IPS DF 4.7 (cell line): ENCODE measurements at regions not wholly inside any gene's neighbourhood (a gene's known extent, or its start where the extent isn't known, plus 50 kb on each side); places are given as distances from the start of the nearest gene placed in this dataset.

Experiments used
- DNase-seq: peaks from one replicate; pipeline ENCODE4 v3.0.0-alpha.2; 2013; ENCODE audit warnings: low spot score; ENCODE audit errors: extremely low read depth

DNA sequence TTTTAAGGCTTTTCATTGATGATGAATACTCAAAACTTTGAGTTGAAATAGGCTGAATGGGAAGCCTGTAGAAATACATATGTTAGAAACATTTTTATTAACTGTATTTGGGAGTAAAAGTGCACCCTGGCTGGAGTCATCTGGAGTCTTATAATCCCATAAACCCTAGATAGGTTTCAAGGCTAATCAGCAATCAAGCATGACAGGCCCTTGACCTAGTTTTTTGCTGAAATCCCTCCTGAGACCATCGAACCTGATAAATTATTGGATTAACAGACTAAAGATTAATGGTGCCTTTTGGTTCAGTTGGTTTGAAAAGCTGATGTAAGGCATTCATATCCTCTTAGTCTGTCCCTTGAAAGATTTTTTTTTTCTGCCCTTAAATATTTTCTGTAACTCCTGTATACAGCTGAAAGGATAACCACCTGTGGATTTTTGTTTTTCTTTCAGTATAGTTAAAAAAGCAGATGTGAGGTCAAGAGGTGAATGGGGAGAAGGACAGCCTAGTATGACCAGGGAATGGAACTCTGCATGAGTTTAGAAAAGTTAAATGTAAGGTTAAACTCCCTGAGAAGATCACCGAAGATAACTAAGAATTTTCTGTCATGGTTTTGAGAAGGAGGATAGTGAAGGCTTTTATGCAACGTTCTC lies 69.4 kb upstream of the STXBP5L start:
- no peak for DNase-seq

DNA sequence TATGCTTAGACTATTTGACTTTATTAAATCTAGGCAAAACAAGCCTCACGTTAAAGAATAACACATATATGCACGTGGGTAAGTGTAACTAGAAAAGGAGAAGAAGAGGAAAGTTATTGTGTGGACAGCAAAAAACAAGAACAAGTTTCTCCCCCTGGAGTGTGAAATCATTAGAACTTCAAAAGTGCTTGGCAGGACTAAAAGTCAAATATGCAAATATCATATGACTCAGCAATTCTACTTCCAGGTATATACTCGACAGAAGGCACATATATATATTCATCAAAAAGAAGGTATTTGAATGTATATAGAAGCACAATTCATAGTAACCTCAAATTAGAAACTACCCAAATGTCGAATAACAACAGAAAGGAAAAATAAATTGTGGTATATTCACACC lies 68.9 kb upstream of the STXBP5L start:
- no peak for DNase-seq

DNA sequence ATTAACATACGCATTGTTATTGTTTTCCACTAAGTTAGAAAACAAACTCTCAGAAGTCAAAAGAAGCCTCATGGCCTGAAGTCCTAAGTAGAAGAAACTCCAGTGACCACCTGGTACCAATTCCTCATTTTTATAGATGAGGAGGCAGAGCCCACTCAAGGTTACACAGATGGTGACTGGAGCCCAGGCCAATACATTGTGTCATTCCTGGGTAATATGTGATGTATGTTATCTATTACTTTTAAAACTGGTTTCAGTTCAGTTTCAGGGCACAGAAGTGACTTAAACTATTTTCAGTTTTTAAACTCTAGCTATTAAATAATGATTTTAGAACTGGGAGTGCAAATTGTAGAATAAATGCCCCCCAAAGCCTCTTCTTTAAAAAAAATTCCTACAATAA lies 66.7 kb upstream of the STXBP5L start:
- no peak for DNase-seq

DNA sequence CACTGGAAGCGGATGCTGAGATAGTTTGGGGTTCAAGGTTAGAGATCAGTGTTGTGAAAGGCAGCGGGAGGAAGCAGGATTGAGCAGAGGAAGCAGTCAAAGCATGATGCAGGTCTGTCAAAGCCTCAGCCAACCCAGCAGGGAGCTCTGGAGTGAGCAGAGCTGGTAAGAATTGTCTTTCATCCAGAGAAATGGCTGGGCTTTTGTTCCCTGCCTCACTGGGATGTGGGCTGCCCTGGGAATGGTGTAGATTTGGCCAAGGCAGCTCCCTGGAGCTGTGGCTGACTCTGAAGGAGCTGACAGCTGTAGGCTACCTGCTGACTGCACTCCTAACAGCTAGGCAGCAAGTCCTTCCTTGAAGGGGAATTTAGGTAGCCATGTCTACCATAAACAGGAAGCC lies 61.9 kb upstream of the STXBP5L start:
- DNase-seq, result peak; percentile 19

DNA sequence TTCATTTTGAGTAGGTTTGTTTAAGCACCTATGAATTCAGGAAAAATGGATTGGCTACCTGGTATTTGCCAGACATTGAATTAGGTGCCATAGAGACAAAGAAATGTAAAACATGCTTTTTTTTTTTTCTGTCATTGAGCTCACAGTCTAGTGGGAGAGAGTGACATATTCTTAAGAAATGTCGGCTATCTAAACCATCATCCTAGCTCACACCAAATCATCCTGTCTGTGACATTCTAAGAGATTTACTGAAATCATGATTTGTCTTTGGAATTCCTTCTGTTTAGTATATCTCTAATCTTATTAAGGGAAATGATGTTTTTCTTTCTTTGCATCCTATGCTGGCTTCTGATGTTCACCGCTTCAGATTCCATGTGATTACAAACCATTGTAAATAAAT lies 59.5 kb upstream of the STXBP5L start:
- DNase-seq, result no peak

DNA sequence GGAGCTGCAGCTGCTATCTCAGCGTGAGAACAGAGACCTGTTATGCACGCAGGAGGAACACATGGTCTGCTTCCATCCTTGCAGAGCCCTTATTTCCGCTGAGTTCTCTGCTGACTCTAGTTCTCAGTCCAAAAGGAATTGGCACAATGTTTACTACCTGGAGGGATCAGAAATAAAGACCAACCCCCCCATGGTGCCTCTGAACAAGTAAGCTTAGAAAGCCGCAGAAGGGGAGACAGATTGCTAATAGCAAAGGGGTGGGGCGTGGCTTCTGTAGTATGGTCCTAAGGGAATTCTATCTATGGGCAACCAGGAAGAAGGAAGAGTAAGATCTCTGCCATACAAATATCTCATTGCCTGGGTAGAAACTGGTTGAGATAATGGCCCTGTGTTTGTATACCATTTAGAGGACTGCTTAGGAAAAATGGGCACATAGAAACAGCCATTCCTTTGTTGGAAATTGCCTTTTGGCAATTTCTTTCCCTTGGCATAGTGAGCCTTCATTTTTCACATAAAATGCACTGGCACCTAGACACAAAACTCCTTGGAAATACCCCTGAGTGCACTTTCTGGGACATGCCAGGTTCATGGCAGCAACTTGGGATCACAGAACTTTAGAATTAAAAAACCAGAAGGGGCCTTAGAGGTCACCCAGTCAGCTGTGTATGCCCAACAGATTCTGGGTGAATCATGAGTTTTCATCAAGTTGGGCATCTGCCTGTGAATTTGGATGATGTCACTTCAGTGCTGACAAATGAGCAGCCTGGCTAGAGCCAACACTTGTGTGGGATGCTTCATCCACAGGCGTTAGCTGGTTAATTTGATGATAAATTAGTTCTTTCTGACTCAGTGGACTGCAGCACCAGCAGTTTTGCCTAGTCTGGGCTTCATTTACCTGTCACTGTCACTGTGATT lies 57.4 kb upstream of the STXBP5L start:
- no peak for DNase-seq

DNA sequence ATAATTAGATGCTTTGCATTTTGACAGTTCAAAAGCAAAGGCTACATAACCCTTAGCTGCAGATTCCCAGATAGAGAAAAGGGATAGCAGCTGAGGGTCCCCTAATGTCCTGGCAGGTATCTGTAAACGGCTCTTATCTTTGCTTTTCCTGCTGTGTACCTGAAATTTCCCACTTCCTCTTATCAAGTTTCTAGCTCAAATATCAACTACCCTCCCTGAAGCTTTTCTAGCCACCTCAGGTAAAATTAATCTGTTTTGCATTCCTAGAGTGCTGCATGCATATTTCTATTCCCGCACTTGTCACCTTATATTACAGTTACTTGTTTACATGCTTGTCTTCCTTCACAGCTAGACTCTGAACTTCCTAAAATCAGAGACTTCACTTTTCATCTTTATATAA lies 55.6 kb upstream of the STXBP5L start:
- no peak for DNase-seq

DNA sequence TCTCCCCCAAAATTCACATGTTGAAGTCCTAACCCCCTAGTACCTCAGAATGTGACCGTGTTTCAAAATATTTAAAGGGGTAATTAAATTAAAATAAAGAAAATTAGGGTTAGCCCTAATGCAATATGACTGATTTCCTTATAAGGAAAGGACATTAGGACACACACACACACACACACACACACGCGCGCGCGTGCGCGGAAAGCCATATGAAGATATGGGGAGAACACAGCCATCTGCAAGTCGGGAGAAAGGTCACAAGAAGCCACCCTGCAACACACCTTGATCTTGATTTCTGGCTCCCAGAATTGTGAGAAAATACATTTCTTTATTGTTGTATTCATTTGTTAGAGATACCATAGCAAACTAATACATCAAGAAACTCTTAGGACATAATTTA lies 54.6 kb upstream of the STXBP5L start:
- no peak for DNase-seq

DNA sequence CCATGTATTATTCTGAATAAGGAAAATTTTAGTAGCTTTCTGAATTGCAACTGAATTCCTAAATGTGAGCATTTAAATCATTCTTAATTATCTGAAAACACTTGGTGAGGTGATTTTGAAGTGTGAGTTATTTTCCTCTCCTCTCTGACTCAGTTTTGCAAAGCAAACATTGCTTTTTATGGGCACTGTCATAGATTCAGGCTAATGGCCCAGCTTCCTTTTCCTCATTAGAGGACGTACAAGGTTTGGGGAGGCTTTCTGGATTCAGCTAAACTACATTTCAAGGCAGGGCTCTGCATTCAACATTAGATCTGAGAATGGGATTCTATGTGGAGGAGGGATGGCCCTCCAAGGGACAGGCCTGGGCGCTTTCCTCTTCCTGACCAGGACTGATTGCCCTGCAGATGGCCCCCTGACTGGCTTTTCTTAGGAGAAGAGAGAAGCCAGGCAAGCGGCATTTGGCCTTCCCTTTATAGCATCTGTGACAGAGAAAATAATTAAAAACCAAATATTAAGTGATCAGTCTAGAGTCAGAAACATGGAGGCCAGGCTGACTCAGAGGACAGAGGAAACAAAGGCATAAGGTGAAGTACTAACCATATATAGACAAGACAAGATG lies 53.0 kb upstream of the STXBP5L start:
- DNase-seq, result no peak

DNA sequence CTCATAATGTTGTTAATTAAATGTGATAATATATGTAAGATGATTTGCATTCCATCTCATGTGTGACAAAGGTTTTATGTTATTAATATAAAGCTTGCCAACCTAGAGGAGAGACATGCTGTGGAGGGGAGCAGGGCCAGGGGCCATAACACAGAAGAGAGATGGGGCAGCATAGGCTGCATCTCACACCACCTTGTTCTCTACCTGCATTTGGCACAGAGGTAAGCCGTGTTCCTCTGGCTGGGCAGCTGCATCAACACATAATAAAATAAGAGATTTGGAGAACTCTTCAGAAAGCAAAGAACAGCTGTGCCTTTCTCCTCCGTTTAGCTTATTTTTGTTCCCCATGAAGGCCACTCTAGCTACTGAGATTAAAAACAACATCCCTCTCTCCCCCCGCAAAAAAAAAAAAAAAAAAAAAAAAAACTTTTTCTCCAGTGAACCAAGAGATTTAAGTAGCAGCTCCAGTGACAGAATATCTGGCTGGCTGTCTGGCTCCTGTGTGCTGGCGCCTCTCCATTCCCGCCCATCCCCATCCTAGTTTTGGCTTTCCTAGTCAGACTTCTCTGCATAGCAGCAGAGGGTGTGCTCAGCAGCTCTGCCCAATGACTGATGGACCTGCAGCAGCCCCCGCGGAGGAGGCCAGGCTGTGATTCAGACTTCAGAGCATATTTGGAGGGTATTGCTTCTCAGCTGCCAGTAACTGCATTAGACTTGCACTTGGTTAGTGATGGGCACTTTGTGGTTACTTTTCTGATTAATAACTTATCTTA lies 52.2 kb upstream of the STXBP5L start:
- DNase-seq, result no peak
